Osteocyte (in vitro differentiated cells): ENCODE measurements at regions not wholly inside any gene's neighbourhood (a gene's known extent, or its start where the extent isn't known, plus 50 kb on each side); places are given as distances from the start of the nearest gene placed in this dataset.

Source experiments
- DNase-seq: peaks from one replicate; pipeline ENCODE4 v3.0.0; 2021; ENCODE audit warnings: mixed read lengths; ENCODE audit not compliant: unreplicated experiment; ENCODE audit errors: extremely low spot score
- H3K27ac Mint-ChIP-seq: one replicate; pipeline ENCODE4 v1.8.0; 2021; ENCODE audit warnings: mild to moderate bottlenecking, mixed read lengths; ENCODE audit not compliant: unreplicated experiment
- H3K27me3 Mint-ChIP-seq: one replicate; pipeline ENCODE4 v1.8.0; 2021; ENCODE audit warnings: mixed read lengths; ENCODE audit not compliant: unreplicated experiment
- H3K36me3 Mint-ChIP-seq: one replicate; pipeline ENCODE4 v1.8.0; 2021; ENCODE audit warnings: mixed read lengths; ENCODE audit not compliant: unreplicated experiment
- H3K4me1 Mint-ChIP-seq: one replicate; pipeline ENCODE4 v1.8.0; 2021; ENCODE audit warnings: mixed read lengths; ENCODE audit not compliant: unreplicated experiment
- H3K4me3 Mint-ChIP-seq: one replicate; pipeline ENCODE4 v1.8.0; 2021; ENCODE audit warnings: mild to moderate bottlenecking, moderate library complexity, mixed read lengths; ENCODE audit not compliant: unreplicated experiment
- H3K9me3 Mint-ChIP-seq: one replicate; pipeline ENCODE4 v1.8.0; 2021; ENCODE audit warnings: mixed read lengths; ENCODE audit not compliant: unreplicated experiment
- TF ChIP-seq, protein P1 (sequence below): fragments of 200-600 bp; sonication (generic); IDR thresholded peaks from 2 replicates; pipeline ENCODE4 v1.5.0; 2021; ENCODE audit warnings: antibody characterized with exemption, mild to moderate bottlenecking, moderate library complexity

GRCh38 chr16:17658881-17659280 is 188.1 kb upstream of the XYLT1 start:
- TF ChIP-seq, protein P1, sequence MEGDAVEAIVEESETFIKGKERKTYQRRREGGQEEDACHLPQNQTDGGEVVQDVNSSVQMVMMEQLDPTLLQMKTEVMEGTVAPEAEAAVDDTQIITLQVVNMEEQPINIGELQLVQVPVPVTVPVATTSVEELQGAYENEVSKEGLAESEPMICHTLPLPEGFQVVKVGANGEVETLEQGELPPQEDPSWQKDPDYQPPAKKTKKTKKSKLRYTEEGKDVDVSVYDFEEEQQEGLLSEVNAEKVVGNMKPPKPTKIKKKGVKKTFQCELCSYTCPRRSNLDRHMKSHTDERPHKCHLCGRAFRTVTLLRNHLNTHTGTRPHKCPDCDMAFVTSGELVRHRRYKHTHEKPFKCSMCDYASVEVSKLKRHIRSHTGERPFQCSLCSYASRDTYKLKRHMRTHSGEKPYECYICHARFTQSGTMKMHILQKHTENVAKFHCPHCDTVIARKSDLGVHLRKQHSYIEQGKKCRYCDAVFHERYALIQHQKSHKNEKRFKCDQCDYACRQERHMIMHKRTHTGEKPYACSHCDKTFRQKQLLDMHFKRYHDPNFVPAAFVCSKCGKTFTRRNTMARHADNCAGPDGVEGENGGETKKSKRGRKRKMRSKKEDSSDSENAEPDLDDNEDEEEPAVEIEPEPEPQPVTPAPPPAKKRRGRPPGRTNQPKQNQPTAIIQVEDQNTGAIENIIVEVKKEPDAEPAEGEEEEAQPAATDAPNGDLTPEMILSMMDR = no peak
- no peaks in the 10 kb centered on the region for H3K36me3 Mint-ChIP-seq
- no peaks in the 10 kb centered on the region for H3K27me3 Mint-ChIP-seq
- H3K4me1 Mint-ChIP-seq = peaks cover 3% of the 10 kb centered on the region
- DNase-seq = no peak
- no peak overlapping the region for H3K4me3 Mint-ChIP-seq
- no peak overlapping the region for H3K27ac Mint-ChIP-seq
- H3K9me3 Mint-ChIP-seq = peaks cover 18% of the 10 kb centered on the region

DNA sequence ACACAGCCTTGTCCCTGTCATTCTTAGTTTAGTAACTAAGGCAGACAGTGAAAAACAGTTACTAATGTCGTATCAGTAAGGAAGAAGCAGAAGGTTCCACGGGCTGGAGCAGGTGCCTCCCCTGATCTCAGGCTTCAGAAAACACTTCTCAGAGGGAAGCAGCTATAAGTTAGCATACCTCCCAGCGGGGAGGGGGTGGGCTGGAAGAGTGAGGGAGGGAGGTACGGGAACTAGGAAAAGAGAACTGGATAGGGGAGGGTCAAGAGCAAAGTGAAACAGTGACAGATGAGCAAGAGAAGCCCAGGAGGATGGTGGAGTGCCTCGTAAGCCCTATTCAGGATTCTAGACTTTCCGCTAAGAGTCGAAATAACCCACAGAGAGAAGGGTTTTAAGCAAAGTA is 186.3 kb upstream of the XYLT1 start:
- H3K4me3 Mint-ChIP-seq = no peak overlapping the region
- peaks cover 15% of the 10 kb centered on the region for H3K9me3 Mint-ChIP-seq
- no peaks in the 10 kb centered on the region for H3K27me3 Mint-ChIP-seq
- H3K4me1 Mint-ChIP-seq = peaks cover 3% of the 10 kb centered on the region
- TF ChIP-seq, protein P1 = no peak
- H3K27ac Mint-ChIP-seq = no peak overlapping the region
- no peaks in the 10 kb centered on the region for H3K36me3 Mint-ChIP-seq
- no peak for DNase-seq

DNA sequence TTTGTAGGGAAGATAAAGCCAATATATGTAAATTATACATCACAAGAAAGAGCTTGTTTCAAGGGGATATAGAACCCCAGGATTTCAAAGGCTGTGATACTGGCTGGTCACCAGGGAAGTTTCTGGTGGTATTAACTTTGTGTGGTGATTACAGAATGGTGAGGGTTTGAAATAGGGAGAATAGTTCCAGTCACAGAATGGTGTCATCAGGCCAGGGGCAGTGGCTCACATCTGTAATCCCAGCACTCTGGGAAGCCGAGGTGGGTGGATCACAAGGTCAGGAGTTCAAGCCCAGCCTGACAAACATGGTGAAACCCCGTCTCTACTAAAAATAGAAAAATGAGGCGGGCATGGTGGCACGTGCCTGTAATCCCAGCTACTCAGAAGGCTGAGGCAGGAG is 183.8 kb upstream of the XYLT1 start:
- H3K9me3 Mint-ChIP-seq = peaks cover 14% of the 10 kb centered on the region
- no peak for DNase-seq
- TF ChIP-seq, protein P1 = no peak
- H3K4me1 Mint-ChIP-seq = peaks cover 3% of the 10 kb centered on the region
- no peaks in the 10 kb centered on the region for H3K27me3 Mint-ChIP-seq
- no peaks in the 10 kb centered on the region for H3K36me3 Mint-ChIP-seq
- no peak overlapping the region for H3K4me3 Mint-ChIP-seq
- H3K27ac Mint-ChIP-seq = no peak overlapping the region

- no peak overlapping the region for H3K27ac Mint-ChIP-seq
- H3K4me1 Mint-ChIP-seq = peaks cover 1% of the 10 kb centered on the region
- H3K36me3 Mint-ChIP-seq = no peaks in the 10 kb centered on the region
- peaks cover 12% of the 10 kb centered on the region for H3K9me3 Mint-ChIP-seq
- no peaks in the 10 kb centered on the region for H3K27me3 Mint-ChIP-seq
- TF ChIP-seq, protein P1 = no peak
- no peak overlapping the region for H3K4me3 Mint-ChIP-seq
- no peak for DNase-seq
These were observed 183.4 kb upstream of the XYLT1 start for GRCh38 chr16:17654142-17654541.

- TF ChIP-seq, protein P1 = no peak
- no peaks in the 10 kb centered on the region for H3K36me3 Mint-ChIP-seq
- H3K27ac Mint-ChIP-seq = no peak overlapping the region
- no peak overlapping the region for H3K4me3 Mint-ChIP-seq
- no peak for DNase-seq
- H3K9me3 Mint-ChIP-seq = peaks cover 25% of the 10 kb centered on the region
- no peaks in the 10 kb centered on the region for H3K27me3 Mint-ChIP-seq
- no peaks in the 10 kb centered on the region for H3K4me1 Mint-ChIP-seq
These were observed 177.4 kb upstream of the XYLT1 start for GRCh38 chr16:17647879-17648872.
